ENCODE measurements at regions not wholly inside any gene's neighbourhood (a gene's known extent, or its start where the extent isn't known, plus 50 kb on each side); places are given as distances from the start of the nearest gene placed in this dataset.

DNA sequence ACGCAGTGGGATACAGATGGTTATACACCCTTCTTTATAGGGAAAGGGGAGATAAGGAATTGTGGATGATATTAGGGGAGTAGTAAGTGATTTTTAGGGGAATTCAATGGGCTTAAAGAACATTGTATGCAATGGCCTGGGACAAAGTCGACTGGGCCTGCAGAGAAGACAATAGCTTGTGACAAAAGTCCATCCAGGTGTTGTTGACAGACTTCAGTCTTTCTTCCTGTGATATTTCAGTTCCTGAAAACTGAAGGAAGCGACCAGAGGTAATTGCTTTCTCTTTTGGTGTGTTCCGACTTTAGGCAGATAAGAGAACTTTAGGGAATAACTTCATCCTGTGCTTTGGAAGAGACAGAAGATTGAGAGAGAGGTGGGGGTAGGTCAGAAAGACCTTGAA lies 83.1 kb upstream of the NEUROD1 start:
- TF ChIP-seq EP300 (IDR thresholded peaks at IDR 0.05): no peak
- TF ChIP-seq, protein P1, sequence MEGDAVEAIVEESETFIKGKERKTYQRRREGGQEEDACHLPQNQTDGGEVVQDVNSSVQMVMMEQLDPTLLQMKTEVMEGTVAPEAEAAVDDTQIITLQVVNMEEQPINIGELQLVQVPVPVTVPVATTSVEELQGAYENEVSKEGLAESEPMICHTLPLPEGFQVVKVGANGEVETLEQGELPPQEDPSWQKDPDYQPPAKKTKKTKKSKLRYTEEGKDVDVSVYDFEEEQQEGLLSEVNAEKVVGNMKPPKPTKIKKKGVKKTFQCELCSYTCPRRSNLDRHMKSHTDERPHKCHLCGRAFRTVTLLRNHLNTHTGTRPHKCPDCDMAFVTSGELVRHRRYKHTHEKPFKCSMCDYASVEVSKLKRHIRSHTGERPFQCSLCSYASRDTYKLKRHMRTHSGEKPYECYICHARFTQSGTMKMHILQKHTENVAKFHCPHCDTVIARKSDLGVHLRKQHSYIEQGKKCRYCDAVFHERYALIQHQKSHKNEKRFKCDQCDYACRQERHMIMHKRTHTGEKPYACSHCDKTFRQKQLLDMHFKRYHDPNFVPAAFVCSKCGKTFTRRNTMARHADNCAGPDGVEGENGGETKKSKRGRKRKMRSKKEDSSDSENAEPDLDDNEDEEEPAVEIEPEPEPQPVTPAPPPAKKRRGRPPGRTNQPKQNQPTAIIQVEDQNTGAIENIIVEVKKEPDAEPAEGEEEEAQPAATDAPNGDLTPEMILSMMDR (IDR thresholded peaks at IDR 0.05): no peak

Data from stomach (tissue), 4 donors.